GM12874 (cell line): ENCODE measurements at regions not wholly inside any gene's neighbourhood (a gene's known extent, or its start where the extent isn't known, plus 50 kb on each side); places are given as distances from the start of the nearest gene placed in this dataset.

Source experiments
- CTCF ChIP-seq: IDR thresholded peaks from 2 replicates; pipeline ENCODE4 v1.5.1; 2011; ENCODE audit warnings: low read depth, mild to moderate bottlenecking, control low read depth, low read length, moderate library complexity; ENCODE audit not compliant: insufficient read depth

- no peak for TF ChIP-seq CTCF
These were observed 225.9 kb upstream of the CDH4 start for GRCh38 chr20:61026173-61026572.

- TF ChIP-seq CTCF: no peak
These were observed 225.3 kb upstream of the CDH4 start for GRCh38 chr20:61026731-61027130.

- no peak for TF ChIP-seq CTCF
These were observed 224.8 kb upstream of the CDH4 start for GRCh38 chr20:61027218-61027617.

GRCh38 chr20:61030130-61030529, 221.9 kb upstream of the CDH4 start:
- TF ChIP-seq CTCF: no peak

GRCh38 chr20:61031101-61031830, 220.8 kb upstream of the CDH4 start:
- TF ChIP-seq CTCF: no peak

- TF ChIP-seq CTCF: no peak
These were observed 214.6 kb upstream of the CDH4 start for GRCh38 chr20:61037498-61037897.

GRCh38 chr20:61041481-61041880, 210.6 kb upstream of the CDH4 start:
- no peak for TF ChIP-seq CTCF
